ENCODE measurements at regions not wholly inside any gene's neighbourhood (a gene's known extent, or its start where the extent isn't known, plus 50 kb on each side); places are given as distances from the start of the nearest gene placed in this dataset.

DNA sequence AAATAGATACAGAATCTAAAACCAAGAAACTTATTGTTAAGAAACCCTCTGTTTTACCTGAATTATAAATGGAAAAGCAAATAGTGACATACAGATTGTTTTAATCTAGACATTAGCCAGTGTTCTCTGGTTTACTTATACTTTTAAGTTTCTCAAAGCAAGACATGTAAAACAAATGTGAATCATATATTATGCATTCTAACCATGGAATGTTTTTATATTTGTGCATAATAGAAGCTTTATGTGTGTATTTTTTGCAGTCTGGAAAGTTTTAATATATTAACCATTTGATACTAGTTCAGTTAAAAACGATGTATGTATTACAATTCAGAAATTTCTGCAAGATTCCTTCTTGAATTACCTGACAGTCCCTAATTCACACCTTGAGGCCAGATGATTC lies 150.6 kb upstream of the TMEM72 start:
- Histone ChIP-seq H4K20me1 (ENCODE audit: low read depth, low read length) (no peaks in the 10 kb centered on the region), H3K36me3 (ENCODE audit: low read length) (no peaks in the 10 kb centered on the region), H3K27ac (ENCODE audit: low read depth, low read length) (no peak overlapping the region), H3K9ac (ENCODE audit: low read length) (no peak overlapping the region), H2AFZ (ENCODE audit: low read depth, low read length, severe bottlenecking) (no peak overlapping the region), H3K4me2 (ENCODE audit: low read depth, low read length, poor library complexity, severe bottlenecking) (no peak overlapping the region), H3K9me2 (replicated peaks; ENCODE audit: insufficient read depth, low read length) (no peaks in the 10 kb centered on the region), H3K79me2 (ENCODE audit: insufficient read depth, low read length) (no peaks in the 10 kb centered on the region), H3K9me3 (ENCODE audit: insufficient read depth, low read length) (no peaks in the 10 kb centered on the region), H3F3A (ENCODE audit: insufficient read depth) (no peaks in the 10 kb centered on the region), H3K4me3 (ENCODE audit: insufficient read depth, low read length, poor library complexity, severe bottlenecking) (no peak overlapping the region), H3K27me3 (ENCODE audit: low read length) (no peaks in the 10 kb centered on the region)
- no peak for TF ChIP-seq EZH2phosphoT487 (conservative IDR thresholded peaks at IDR 0.05; ENCODE audit: low read length)
- TF ChIP-seq, protein P1, sequence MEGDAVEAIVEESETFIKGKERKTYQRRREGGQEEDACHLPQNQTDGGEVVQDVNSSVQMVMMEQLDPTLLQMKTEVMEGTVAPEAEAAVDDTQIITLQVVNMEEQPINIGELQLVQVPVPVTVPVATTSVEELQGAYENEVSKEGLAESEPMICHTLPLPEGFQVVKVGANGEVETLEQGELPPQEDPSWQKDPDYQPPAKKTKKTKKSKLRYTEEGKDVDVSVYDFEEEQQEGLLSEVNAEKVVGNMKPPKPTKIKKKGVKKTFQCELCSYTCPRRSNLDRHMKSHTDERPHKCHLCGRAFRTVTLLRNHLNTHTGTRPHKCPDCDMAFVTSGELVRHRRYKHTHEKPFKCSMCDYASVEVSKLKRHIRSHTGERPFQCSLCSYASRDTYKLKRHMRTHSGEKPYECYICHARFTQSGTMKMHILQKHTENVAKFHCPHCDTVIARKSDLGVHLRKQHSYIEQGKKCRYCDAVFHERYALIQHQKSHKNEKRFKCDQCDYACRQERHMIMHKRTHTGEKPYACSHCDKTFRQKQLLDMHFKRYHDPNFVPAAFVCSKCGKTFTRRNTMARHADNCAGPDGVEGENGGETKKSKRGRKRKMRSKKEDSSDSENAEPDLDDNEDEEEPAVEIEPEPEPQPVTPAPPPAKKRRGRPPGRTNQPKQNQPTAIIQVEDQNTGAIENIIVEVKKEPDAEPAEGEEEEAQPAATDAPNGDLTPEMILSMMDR (IDR thresholded peaks at IDR 0.05; ENCODE audit: insufficient read depth, low read length, poor library complexity, severe bottlenecking) = no peak

DNA sequence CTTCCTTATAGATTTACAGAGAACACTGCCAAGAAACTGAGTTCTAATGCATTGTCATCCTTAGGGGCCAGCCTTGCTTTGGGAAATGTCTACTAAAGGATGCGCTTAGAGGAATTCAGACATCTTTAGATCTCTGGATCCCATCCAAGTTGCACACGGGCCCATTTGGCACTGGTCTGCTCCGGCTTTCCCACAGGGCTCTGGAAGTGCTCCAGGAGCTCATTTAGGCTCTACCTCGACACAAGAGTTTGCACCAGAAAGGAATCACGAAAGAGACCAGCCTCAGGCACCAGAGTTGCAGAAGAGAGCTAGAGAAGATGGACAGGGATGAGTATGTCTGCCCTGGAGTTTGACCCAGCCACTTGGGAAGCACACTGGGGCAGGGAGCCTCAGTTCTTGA lies 150.1 kb upstream of the TMEM72 start:
- no peak overlapping the region for H3K4me3 ChIP-seq (ENCODE audit: insufficient read depth, low read length, poor library complexity, severe bottlenecking)
- H3K36me3 ChIP-seq (ENCODE audit: low read length) = no peaks in the 10 kb centered on the region
- H3K9me2 ChIP-seq (replicated peaks; ENCODE audit: insufficient read depth, low read length) = no peaks in the 10 kb centered on the region
- H3K79me2 ChIP-seq (ENCODE audit: insufficient read depth, low read length) = no peaks in the 10 kb centered on the region
- H3K27me3 ChIP-seq (ENCODE audit: low read length) = no peaks in the 10 kb centered on the region
- no peak overlapping the region for H3K27ac ChIP-seq (ENCODE audit: low read depth, low read length)
- H3F3A ChIP-seq (ENCODE audit: insufficient read depth) = no peaks in the 10 kb centered on the region
- H3K9ac ChIP-seq (ENCODE audit: low read length) = no peak overlapping the region
- no peaks in the 10 kb centered on the region for H4K20me1 ChIP-seq (ENCODE audit: low read depth, low read length)
- no peak overlapping the region for H3K4me2 ChIP-seq (ENCODE audit: low read depth, low read length, poor library complexity, severe bottlenecking)
- no peaks in the 10 kb centered on the region for H3K9me3 ChIP-seq (ENCODE audit: insufficient read depth, low read length)
- no peak for TF ChIP-seq EZH2phosphoT487 (conservative IDR thresholded peaks at IDR 0.05; ENCODE audit: low read length)
- TF ChIP-seq, protein P1 (IDR thresholded peaks at IDR 0.05; ENCODE audit: insufficient read depth, low read length, poor library complexity, severe bottlenecking) = no peak
- H2AFZ ChIP-seq (ENCODE audit: low read depth, low read length, severe bottlenecking) = no peak overlapping the region

DNA sequence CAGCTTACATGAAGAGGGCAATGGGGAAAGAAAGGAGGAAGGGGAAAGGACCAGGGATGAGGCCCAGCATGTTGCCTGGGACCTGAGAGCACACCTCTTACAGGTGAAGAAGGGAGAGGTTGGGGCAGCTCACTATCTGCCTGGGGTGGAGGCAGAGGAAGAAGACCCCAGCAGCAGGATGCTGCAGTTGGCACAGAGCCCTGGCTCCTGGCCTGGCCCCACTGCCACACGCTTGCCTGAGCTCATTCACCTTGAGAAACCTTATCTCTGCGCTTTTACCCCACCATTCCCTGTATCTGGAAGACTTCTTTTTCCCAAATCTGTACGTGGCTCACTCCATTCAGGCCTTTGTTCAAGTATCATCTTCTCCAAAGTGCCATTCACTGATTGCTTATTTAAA lies 147.8 kb upstream of the TMEM72 start:
- H3F3A ChIP-seq (ENCODE audit: insufficient read depth) = no peaks in the 10 kb centered on the region
- H3K4me2 ChIP-seq (ENCODE audit: low read depth, low read length, poor library complexity, severe bottlenecking) = no peak overlapping the region
- no peaks in the 10 kb centered on the region for H3K36me3 ChIP-seq (ENCODE audit: low read length)
- H3K4me3 ChIP-seq (ENCODE audit: insufficient read depth, low read length, poor library complexity, severe bottlenecking) = no peak overlapping the region
- no peak overlapping the region for H2AFZ ChIP-seq (ENCODE audit: low read depth, low read length, severe bottlenecking)
- H3K27ac ChIP-seq (ENCODE audit: low read depth, low read length) = no peak overlapping the region
- H3K9me2 ChIP-seq (replicated peaks; ENCODE audit: insufficient read depth, low read length) = no peaks in the 10 kb centered on the region
- no peak overlapping the region for H3K9ac ChIP-seq (ENCODE audit: low read length)
- TF ChIP-seq, protein P1 (IDR thresholded peaks at IDR 0.05; ENCODE audit: insufficient read depth, low read length, poor library complexity, severe bottlenecking) = no peak
- TF ChIP-seq EZH2phosphoT487 (conservative IDR thresholded peaks at IDR 0.05; ENCODE audit: low read length) = no peak
- no peaks in the 10 kb centered on the region for H3K9me3 ChIP-seq (ENCODE audit: insufficient read depth, low read length)
- H3K79me2 ChIP-seq (ENCODE audit: insufficient read depth, low read length) = no peaks in the 10 kb centered on the region
- H4K20me1 ChIP-seq (ENCODE audit: low read depth, low read length) = no peaks in the 10 kb centered on the region
- H3K27me3 ChIP-seq (ENCODE audit: low read length) = no peaks in the 10 kb centered on the region
